ENCODE measurements at regions not wholly inside any gene's neighbourhood (a gene's known extent, or its start where the extent isn't known, plus 50 kb on each side); places are given as distances from the start of the nearest gene placed in this dataset.

GRCh38 chr7:79691074-79691473, 237.6 kb upstream of the MAGI2 start:
- TF ChIP-seq, protein P1, sequence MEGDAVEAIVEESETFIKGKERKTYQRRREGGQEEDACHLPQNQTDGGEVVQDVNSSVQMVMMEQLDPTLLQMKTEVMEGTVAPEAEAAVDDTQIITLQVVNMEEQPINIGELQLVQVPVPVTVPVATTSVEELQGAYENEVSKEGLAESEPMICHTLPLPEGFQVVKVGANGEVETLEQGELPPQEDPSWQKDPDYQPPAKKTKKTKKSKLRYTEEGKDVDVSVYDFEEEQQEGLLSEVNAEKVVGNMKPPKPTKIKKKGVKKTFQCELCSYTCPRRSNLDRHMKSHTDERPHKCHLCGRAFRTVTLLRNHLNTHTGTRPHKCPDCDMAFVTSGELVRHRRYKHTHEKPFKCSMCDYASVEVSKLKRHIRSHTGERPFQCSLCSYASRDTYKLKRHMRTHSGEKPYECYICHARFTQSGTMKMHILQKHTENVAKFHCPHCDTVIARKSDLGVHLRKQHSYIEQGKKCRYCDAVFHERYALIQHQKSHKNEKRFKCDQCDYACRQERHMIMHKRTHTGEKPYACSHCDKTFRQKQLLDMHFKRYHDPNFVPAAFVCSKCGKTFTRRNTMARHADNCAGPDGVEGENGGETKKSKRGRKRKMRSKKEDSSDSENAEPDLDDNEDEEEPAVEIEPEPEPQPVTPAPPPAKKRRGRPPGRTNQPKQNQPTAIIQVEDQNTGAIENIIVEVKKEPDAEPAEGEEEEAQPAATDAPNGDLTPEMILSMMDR (conservative IDR thresholded peaks at IDR 0.05): no peak
- no peak for TF ChIP-seq EZH2 (IDR thresholded peaks at IDR 0.05; ENCODE audit: low read depth)
